ENCODE measurements at regions not wholly inside any gene's neighbourhood (a gene's known extent, or its start where the extent isn't known, plus 50 kb on each side); places are given as distances from the start of the nearest gene placed in this dataset.

DNA sequence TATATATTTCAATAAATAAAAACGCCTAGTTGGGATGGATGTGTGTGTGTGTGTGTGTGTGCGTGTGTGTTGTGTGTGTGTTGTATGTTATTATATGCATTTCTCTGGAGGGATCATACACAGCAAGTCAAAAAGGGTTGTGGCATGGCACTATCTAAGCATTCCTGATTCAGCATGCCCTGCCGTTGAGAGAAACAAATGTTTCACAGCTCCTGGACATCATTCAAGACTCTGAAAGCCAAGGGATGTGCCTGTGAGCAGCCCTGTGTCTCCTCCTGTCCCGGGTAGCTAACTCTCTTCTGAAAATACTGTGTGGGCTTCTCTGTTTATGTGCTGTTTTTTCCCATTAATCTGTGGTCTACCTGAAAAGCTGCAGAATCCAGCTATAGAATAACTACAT is 197.9 kb upstream of the SETBP1 start (continued):
- TF ChIP-seq CSRNP3 (CRISPR knock-in tag; IDR thresholded peaks at IDR 0.05), result no peak
- no peak for TF ChIP-seq CSDC2 (CRISPR knock-in tag; IDR thresholded peaks at IDR 0.05)
- no peak for TF ChIP-seq GLIS3 (CRISPR knock-in tag; IDR thresholded peaks at IDR 0.05)
- TF ChIP-seq ZC3H10 (CRISPR knock-in tag; IDR thresholded peaks at IDR 0.05), result no peak
- TF ChIP-seq ZFP30 (CRISPR knock-in tag; IDR thresholded peaks at IDR 0.05), result no peak
- TF ChIP-seq ZFP3 (CRISPR knock-in tag; IDR thresholded peaks at IDR 0.05), result no peak
- no peak for TF ChIP-seq TCF4 (CRISPR knock-in tag; IDR thresholded peaks at IDR 0.05; ENCODE audit: borderline replicate concordance)
- no peak for TF ChIP-seq PPARA (CRISPR knock-in tag; IDR thresholded peaks at IDR 0.05; ENCODE audit: borderline replicate concordance)
- no peak for TF ChIP-seq OSR1 (CRISPR knock-in tag; IDR thresholded peaks at IDR 0.05)

DNA sequence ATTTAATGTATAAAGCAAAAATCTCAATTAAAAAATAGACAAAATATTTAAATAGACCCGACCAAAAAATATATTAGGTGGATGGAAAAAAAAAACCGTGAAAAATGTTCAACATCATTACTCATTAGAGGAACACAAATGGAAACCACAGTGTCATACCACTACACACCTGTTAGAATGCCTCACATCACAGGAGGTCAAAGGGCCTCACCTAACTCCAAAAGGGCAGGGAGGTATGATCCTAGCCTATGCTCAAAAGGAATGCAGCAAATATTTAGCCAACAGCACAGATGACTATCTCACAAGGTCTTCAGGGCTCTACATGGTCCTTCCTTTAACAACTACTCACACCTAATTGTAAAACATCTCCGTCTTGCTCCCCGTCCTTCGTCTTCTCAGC is 185.5 kb upstream of the SETBP1 start:
- ATAC-seq, result no peak
- no peak for TF ChIP-seq POU6F1 (CRISPR knock-in tag; IDR thresholded peaks at IDR 0.05; ENCODE audit: borderline replicate concordance, low read depth)
- TF ChIP-seq, protein P1, sequence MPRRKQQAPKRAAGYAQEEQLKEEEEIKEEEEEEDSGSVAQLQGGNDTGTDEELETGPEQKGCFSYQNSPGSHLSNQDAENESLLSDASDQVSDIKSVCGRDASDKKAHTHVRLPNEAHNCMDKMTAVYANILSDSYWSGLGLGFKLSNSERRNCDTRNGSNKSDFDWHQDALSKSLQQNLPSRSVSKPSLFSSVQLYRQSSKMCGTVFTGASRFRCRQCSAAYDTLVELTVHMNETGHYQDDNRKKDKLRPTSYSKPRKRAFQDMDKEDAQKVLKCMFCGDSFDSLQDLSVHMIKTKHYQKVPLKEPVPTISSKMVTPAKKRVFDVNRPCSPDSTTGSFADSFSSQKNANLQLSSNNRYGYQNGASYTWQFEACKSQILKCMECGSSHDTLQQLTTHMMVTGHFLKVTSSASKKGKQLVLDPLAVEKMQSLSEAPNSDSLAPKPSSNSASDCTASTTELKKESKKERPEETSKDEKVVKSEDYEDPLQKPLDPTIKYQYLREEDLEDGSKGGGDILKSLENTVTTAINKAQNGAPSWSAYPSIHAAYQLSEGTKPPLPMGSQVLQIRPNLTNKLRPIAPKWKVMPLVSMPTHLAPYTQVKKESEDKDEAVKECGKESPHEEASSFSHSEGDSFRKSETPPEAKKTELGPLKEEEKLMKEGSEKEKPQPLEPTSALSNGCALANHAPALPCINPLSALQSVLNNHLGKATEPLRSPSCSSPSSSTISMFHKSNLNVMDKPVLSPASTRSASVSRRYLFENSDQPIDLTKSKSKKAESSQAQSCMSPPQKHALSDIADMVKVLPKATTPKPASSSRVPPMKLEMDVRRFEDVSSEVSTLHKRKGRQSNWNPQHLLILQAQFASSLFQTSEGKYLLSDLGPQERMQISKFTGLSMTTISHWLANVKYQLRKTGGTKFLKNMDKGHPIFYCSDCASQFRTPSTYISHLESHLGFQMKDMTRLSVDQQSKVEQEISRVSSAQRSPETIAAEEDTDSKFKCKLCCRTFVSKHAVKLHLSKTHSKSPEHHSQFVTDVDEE (CRISPR knock-in tag; IDR thresholded peaks at IDR 0.05), result no peak
- TF ChIP-seq, protein P2, sequence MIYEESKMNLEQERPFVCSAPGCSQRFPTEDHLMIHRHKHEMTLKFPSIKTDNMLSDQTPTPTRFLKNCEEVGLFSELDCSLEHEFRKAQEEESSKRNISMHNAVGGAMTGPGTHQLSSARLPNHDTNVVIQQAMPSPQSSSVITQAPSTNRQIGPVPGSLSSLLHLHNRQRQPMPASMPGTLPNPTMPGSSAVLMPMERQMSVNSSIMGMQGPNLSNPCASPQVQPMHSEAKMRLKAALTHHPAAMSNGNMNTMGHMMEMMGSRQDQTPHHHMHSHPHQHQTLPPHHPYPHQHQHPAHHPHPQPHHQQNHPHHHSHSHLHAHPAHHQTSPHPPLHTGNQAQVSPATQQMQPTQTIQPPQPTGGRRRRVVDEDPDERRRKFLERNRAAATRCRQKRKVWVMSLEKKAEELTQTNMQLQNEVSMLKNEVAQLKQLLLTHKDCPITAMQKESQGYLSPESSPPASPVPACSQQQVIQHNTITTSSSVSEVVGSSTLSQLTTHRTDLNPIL (CRISPR knock-in tag; IDR thresholded peaks at IDR 0.05; ENCODE audit: low read depth), result no peak

DNA sequence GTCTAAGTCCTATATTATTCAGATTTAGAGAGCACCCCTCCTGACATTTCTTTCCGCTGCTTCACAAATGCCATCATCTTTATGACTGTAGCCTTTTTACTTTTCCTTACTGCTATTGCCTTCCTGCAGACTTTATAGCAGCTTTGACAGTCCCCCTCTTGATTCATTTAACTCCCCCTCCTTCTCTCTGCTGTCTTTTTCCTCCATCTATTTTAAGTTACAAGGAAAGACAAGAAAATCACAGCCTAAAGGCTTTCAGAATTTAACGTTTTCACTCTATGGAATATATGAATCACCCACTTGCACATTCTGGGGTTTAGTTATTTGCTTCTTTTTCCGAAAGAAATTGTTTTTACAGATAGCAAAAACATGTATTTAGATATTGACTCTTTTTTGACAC is 183.4 kb upstream of the SETBP1 start:
- TF ChIP-seq BACH2 (CRISPR knock-in tag; IDR thresholded peaks at IDR 0.05; ENCODE audit: borderline replicate concordance), result no peak
- TF ChIP-seq ESRRG (CRISPR knock-in tag; IDR thresholded peaks at IDR 0.05), result no peak
- TF ChIP-seq TCF4 (CRISPR knock-in tag; IDR thresholded peaks at IDR 0.05; ENCODE audit: borderline replicate concordance), result no peak
- no peak for TF ChIP-seq ZNF70 (CRISPR knock-in tag; IDR thresholded peaks at IDR 0.05)
- no peak for TF ChIP-seq ZFP3 (CRISPR knock-in tag; IDR thresholded peaks at IDR 0.05)
- TF ChIP-seq CSDC2 (CRISPR knock-in tag; IDR thresholded peaks at IDR 0.05), result no peak
- TF ChIP-seq POU6F1 (CRISPR knock-in tag; IDR thresholded peaks at IDR 0.05; ENCODE audit: borderline replicate concordance, low read depth), result no peak
- no peak for TF ChIP-seq PATZ1 (CRISPR knock-in tag; IDR thresholded peaks at IDR 0.05; ENCODE audit: borderline replicate concordance)
- no peak for TF ChIP-seq ARNTL (CRISPR knock-in tag; IDR thresholded peaks at IDR 0.05; ENCODE audit: borderline replicate concordance, low read depth)
- no peak for TF ChIP-seq ISL1 (CRISPR knock-in tag; IDR thresholded peaks at IDR 0.05)
- ATAC-seq, result no peak

All from SK-N-SH treated with all-trans-retinoic acid at 6 μM for 48 hours (cell line).